ENCODE measurements at regions not wholly inside any gene's neighbourhood (a gene's known extent, or its start where the extent isn't known, plus 50 kb on each side); places are given as distances from the start of the nearest gene placed in this dataset.

- no peak overlapping the region for H3K4me3 ChIP-seq (ENCODE audit: low read depth, low read length)
- no peaks in the 10 kb centered on the region for H3K4me1 ChIP-seq (ENCODE audit: control insufficient read depth, insufficient read depth, low read length)
- no peaks in the 10 kb centered on the region for H3K9me3 ChIP-seq (ENCODE audit: control insufficient read depth, insufficient read depth, low read length)
- H3K36me3 ChIP-seq (ENCODE audit: control insufficient read depth, insufficient read depth, low read length) = no peaks in the 10 kb centered on the region
- no peaks in the 10 kb centered on the region for H3K27me3 ChIP-seq (ENCODE audit: control insufficient read depth, insufficient read depth, low read length)
- no peak overlapping the region for H3K9ac ChIP-seq (ENCODE audit: low read depth, low read length)
These were observed 308.9 kb downstream of the TXNL1 start for GRCh38 chr18:56329536-56329935.

- Histone ChIP-seq H3K9ac (ENCODE audit: low read depth, low read length) (no peak overlapping the region), H3K4me1 (ENCODE audit: control insufficient read depth, insufficient read depth, low read length) (no peaks in the 10 kb centered on the region), H3K27me3 (ENCODE audit: control insufficient read depth, insufficient read depth, low read length) (no peaks in the 10 kb centered on the region), H3K4me3 (ENCODE audit: low read depth, low read length) (no peak overlapping the region), H3K9me3 (ENCODE audit: control insufficient read depth, insufficient read depth, low read length) (no peaks in the 10 kb centered on the region), H3K36me3 (ENCODE audit: control insufficient read depth, insufficient read depth, low read length) (no peaks in the 10 kb centered on the region)
These were observed 311.1 kb downstream of the TXNL1 start for GRCh38 chr18:56327191-56327885.

- Histone ChIP-seq H3K9ac (ENCODE audit: low read depth, low read length) (no peak overlapping the region), H3K9me3 (ENCODE audit: control insufficient read depth, insufficient read depth, low read length) (no peaks in the 10 kb centered on the region), H3K4me3 (ENCODE audit: low read depth, low read length) (no peak overlapping the region), H3K4me1 (ENCODE audit: control insufficient read depth, insufficient read depth, low read length) (no peaks in the 10 kb centered on the region), H3K27me3 (ENCODE audit: control insufficient read depth, insufficient read depth, low read length) (no peaks in the 10 kb centered on the region), H3K36me3 (ENCODE audit: control insufficient read depth, insufficient read depth, low read length) (no peaks in the 10 kb centered on the region)
These were observed 311.9 kb downstream of the TXNL1 start for GRCh38 chr18:56326336-56327072.

GRCh38 chr18:56323673-56324072 lies 314.7 kb downstream of the TXNL1 start:
- Histone ChIP-seq H3K4me1 (ENCODE audit: control insufficient read depth, insufficient read depth, low read length) (no peaks in the 10 kb centered on the region), H3K4me3 (ENCODE audit: low read depth, low read length) (no peak overlapping the region), H3K27me3 (ENCODE audit: control insufficient read depth, insufficient read depth, low read length) (no peaks in the 10 kb centered on the region), H3K36me3 (ENCODE audit: control insufficient read depth, insufficient read depth, low read length) (no peaks in the 10 kb centered on the region), H3K9me3 (ENCODE audit: control insufficient read depth, insufficient read depth, low read length) (no peaks in the 10 kb centered on the region), H3K9ac (ENCODE audit: low read depth, low read length) (no peak overlapping the region)

GRCh38 chr18:56322406-56322805 lies 316.0 kb downstream of the TXNL1 start:
- H3K4me3 ChIP-seq (ENCODE audit: low read depth, low read length) = no peak overlapping the region
- no peaks in the 10 kb centered on the region for H3K4me1 ChIP-seq (ENCODE audit: control insufficient read depth, insufficient read depth, low read length)
- no peak overlapping the region for H3K9ac ChIP-seq (ENCODE audit: low read depth, low read length)
- H3K36me3 ChIP-seq (ENCODE audit: control insufficient read depth, insufficient read depth, low read length) = no peaks in the 10 kb centered on the region
- H3K9me3 ChIP-seq (ENCODE audit: control insufficient read depth, insufficient read depth, low read length) = no peaks in the 10 kb centered on the region
- no peaks in the 10 kb centered on the region for H3K27me3 ChIP-seq (ENCODE audit: control insufficient read depth, insufficient read depth, low read length)

- Histone ChIP-seq H3K27me3 (ENCODE audit: control insufficient read depth, insufficient read depth, low read length) (no peaks in the 10 kb centered on the region), H3K4me1 (ENCODE audit: control insufficient read depth, insufficient read depth, low read length) (no peaks in the 10 kb centered on the region), H3K9me3 (ENCODE audit: control insufficient read depth, insufficient read depth, low read length) (no peaks in the 10 kb centered on the region), H3K4me3 (ENCODE audit: low read depth, low read length) (no peak overlapping the region), H3K36me3 (ENCODE audit: control insufficient read depth, insufficient read depth, low read length) (no peaks in the 10 kb centered on the region), H3K9ac (ENCODE audit: low read depth, low read length) (no peak overlapping the region)
These were observed 316.9 kb downstream of the TXNL1 start for GRCh38 chr18:56321470-56321869.

GRCh38 chr18:56319953-56320352 lies 318.4 kb downstream of the TXNL1 start:
- H3K4me1 ChIP-seq (ENCODE audit: control insufficient read depth, insufficient read depth, low read length) = no peaks in the 10 kb centered on the region
- H3K27me3 ChIP-seq (ENCODE audit: control insufficient read depth, insufficient read depth, low read length) = no peaks in the 10 kb centered on the region
- H3K9ac ChIP-seq (ENCODE audit: low read depth, low read length) = no peak overlapping the region
- H3K4me3 ChIP-seq (ENCODE audit: low read depth, low read length) = no peak overlapping the region
- no peaks in the 10 kb centered on the region for H3K9me3 ChIP-seq (ENCODE audit: control insufficient read depth, insufficient read depth, low read length)
- H3K36me3 ChIP-seq (ENCODE audit: control insufficient read depth, insufficient read depth, low read length) = no peaks in the 10 kb centered on the region

- no peaks in the 10 kb centered on the region for H3K27me3 ChIP-seq (ENCODE audit: control insufficient read depth, insufficient read depth, low read length)
These were observed 321.7 kb downstream of the TXNL1 start for GRCh38 chr18:56316727-56317126.

GRCh38 chr18:56315363-56315762 lies 323.0 kb downstream of the TXNL1 start:
- Histone ChIP-seq H3K4me3 (ENCODE audit: low read depth, low read length) (no peak overlapping the region), H3K4me1 (ENCODE audit: control insufficient read depth, insufficient read depth, low read length) (no peaks in the 10 kb centered on the region), H3K9me3 (ENCODE audit: control insufficient read depth, insufficient read depth, low read length) (no peaks in the 10 kb centered on the region), H3K9ac (ENCODE audit: low read depth, low read length) (no peak overlapping the region), H3K27me3 (ENCODE audit: control insufficient read depth, insufficient read depth, low read length) (no peaks in the 10 kb centered on the region), H3K36me3 (ENCODE audit: control insufficient read depth, insufficient read depth, low read length) (no peaks in the 10 kb centered on the region)

More at GRCh38 chr18:56316727-56317126, 321.7 kb downstream of the TXNL1 start:
- Histone ChIP-seq H3K36me3 (ENCODE audit: control insufficient read depth, insufficient read depth, low read length) (no peaks in the 10 kb centered on the region), H3K9me3 (ENCODE audit: control insufficient read depth, insufficient read depth, low read length) (no peaks in the 10 kb centered on the region), H3K9ac (ENCODE audit: low read depth, low read length) (no peak overlapping the region), H3K4me1 (ENCODE audit: control insufficient read depth, insufficient read depth, low read length) (no peaks in the 10 kb centered on the region), H3K4me3 (ENCODE audit: low read depth, low read length) (no peak overlapping the region)

- H3K4me3 ChIP-seq (ENCODE audit: low read depth, low read length) = no peak overlapping the region
- no peaks in the 10 kb centered on the region for H3K36me3 ChIP-seq (ENCODE audit: control insufficient read depth, insufficient read depth, low read length)
These were observed 324.0 kb downstream of the TXNL1 start for GRCh38 chr18:56314396-56314795.

GRCh38 chr18:56312551-56313335 lies 325.6 kb downstream of the TXNL1 start:
- Histone ChIP-seq H3K9ac (ENCODE audit: low read depth, low read length) (no peak overlapping the region), H3K9me3 (ENCODE audit: control insufficient read depth, insufficient read depth, low read length) (no peaks in the 10 kb centered on the region), H3K4me1 (ENCODE audit: control insufficient read depth, insufficient read depth, low read length) (no peaks in the 10 kb centered on the region), H3K36me3 (ENCODE audit: control insufficient read depth, insufficient read depth, low read length) (no peaks in the 10 kb centered on the region), H3K4me3 (ENCODE audit: low read depth, low read length) (no peak overlapping the region), H3K27me3 (ENCODE audit: control insufficient read depth, insufficient read depth, low read length) (no peaks in the 10 kb centered on the region)

More at GRCh38 chr18:56314396-56314795, 324.0 kb downstream of the TXNL1 start:
- no peaks in the 10 kb centered on the region for H3K9me3 ChIP-seq (ENCODE audit: control insufficient read depth, insufficient read depth, low read length)
- no peaks in the 10 kb centered on the region for H3K27me3 ChIP-seq (ENCODE audit: control insufficient read depth, insufficient read depth, low read length)
- no peak overlapping the region for H3K9ac ChIP-seq (ENCODE audit: low read depth, low read length)
- no peaks in the 10 kb centered on the region for H3K4me1 ChIP-seq (ENCODE audit: control insufficient read depth, insufficient read depth, low read length)
